HCT116 (cell line): ENCODE measurements at regions not wholly inside any gene's neighbourhood (a gene's known extent, or its start where the extent isn't known, plus 50 kb on each side); places are given as distances from the start of the nearest gene placed in this dataset.

ENCODE experiments used
- EZH2 ChIP-seq: fragments of 200-600 bp; sonication (generic); IDR thresholded peaks from 2 replicates; pipeline ENCODE4 v1.6.1; 2017; ENCODE audit warnings: antibody characterized with exemption, mixed run types
- EZH2phosphoT487 ChIP-seq: fragments of 200-600 bp; IDR thresholded peaks from 2 replicates; pipeline ENCODE4 v1.6.1; 2018; ENCODE audit warnings: antibody characterized with exemption, borderline replicate concordance
- FOSL1 ChIP-seq: IDR thresholded peaks from 2 replicates; pipeline ENCODE4 v1.6.1; 2012; ENCODE audit warnings: low read depth
- JUND ChIP-seq: IDR thresholded peaks from 2 replicates; pipeline ENCODE4 v1.6.1; 2012
- POLR2A ChIP-seq: IDR thresholded peaks from 2 replicates; pipeline ENCODE4 v1.7.0; 2011; ENCODE audit warnings: borderline replicate concordance; ENCODE audit not compliant: insufficient read depth, insufficient read length; ENCODE audit errors: extremely low read depth
- POLR2AphosphoS5 ChIP-seq: IDR thresholded peaks from 2 replicates; pipeline ENCODE4 v1.6.1; 2011; ENCODE audit warnings: mild to moderate bottlenecking, low read depth, low read length, moderate library complexity
- SRF ChIP-seq: IDR thresholded peaks from 2 replicates; pipeline ENCODE4 v1.6.1; 2012; ENCODE audit warnings: low read depth
- YY1 ChIP-seq: IDR thresholded peaks from 2 replicates; pipeline ENCODE4 v1.6.1; 2011; ENCODE audit warnings: low read length, low read depth, moderate library complexity, mild to moderate bottlenecking; ENCODE audit not compliant: insufficient replicate concordance; ENCODE audit errors: extremely low read depth
- ZNF274 ChIP-seq: fragments of 200-500 bp; sonication (Bioruptor generic); IDR thresholded peaks from 2 replicates; pipeline ENCODE4 v1.6.1; 2014; ENCODE audit warnings: mild to moderate bottlenecking, low read depth, low read length, inconsistent platforms
- TF ChIP-seq, protein P1 (sequence below), 3 experiments: fragments of 200-600 bp in 1 of 3; sonication (generic) in 1 of 3; IDR thresholded peaks in 2 of 3; conservative IDR thresholded peaks in 1 of 3; 2 replicates each; pipeline ENCODE4 v1.5.1; 2012 to 2017; ENCODE audit warnings: low read depth in 2 of 3, low read length in 2 of 3, antibody characterized with exemption in 1 of 3, borderline replicate concordance in 1 of 3, control low read depth in 1 of 3, mild to moderate bottlenecking in 1 of 3, mixed read lengths in 1 of 3, mixed run types in 1 of 3, moderate library complexity in 1 of 3; ENCODE audit not compliant: insufficient read depth in 1 of 3
- TF ChIP-seq, protein P2 (sequence below): IDR thresholded peaks from 2 replicates; pipeline ENCODE4 v1.6.1; 2012

GRCh38 chr7:83270407-83270806 is 107.7 kb upstream of the PCLO start:
- TF ChIP-seq, protein P1, sequence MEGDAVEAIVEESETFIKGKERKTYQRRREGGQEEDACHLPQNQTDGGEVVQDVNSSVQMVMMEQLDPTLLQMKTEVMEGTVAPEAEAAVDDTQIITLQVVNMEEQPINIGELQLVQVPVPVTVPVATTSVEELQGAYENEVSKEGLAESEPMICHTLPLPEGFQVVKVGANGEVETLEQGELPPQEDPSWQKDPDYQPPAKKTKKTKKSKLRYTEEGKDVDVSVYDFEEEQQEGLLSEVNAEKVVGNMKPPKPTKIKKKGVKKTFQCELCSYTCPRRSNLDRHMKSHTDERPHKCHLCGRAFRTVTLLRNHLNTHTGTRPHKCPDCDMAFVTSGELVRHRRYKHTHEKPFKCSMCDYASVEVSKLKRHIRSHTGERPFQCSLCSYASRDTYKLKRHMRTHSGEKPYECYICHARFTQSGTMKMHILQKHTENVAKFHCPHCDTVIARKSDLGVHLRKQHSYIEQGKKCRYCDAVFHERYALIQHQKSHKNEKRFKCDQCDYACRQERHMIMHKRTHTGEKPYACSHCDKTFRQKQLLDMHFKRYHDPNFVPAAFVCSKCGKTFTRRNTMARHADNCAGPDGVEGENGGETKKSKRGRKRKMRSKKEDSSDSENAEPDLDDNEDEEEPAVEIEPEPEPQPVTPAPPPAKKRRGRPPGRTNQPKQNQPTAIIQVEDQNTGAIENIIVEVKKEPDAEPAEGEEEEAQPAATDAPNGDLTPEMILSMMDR (IDR thresholded peaks at IDR 0.05 in 2 of 3, conservative IDR thresholded peaks at IDR 0.05 in 1 of 3; ENCODE audit: borderline replicate concordance in 1 of 3, insufficient read depth in 1 of 3, low read depth in 2 of 3, low read length in 2 of 3) = no peak
- TF ChIP-seq POLR2A = no peak
- no peak for TF ChIP-seq EZH2
- no peak for TF ChIP-seq ZNF274
- no peak for TF ChIP-seq JUND
- no peak for TF ChIP-seq EZH2phosphoT487
- no peak for TF ChIP-seq POLR2AphosphoS5
- TF ChIP-seq, protein P2, sequence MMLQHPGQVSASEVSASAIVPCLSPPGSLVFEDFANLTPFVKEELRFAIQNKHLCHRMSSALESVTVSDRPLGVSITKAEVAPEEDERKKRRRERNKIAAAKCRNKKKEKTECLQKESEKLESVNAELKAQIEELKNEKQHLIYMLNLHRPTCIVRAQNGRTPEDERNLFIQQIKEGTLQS = no peak
- TF ChIP-seq YY1 = no peak
- TF ChIP-seq SRF = no peak
- TF ChIP-seq FOSL1 = no peak
